SU-DHL-6 (cell line): ENCODE measurements at regions not wholly inside any gene's neighbourhood (a gene's known extent, or its start where the extent isn't known, plus 50 kb on each side); places are given as distances from the start of the nearest gene placed in this dataset.

Experiments
- EZH2phosphoT487 ChIP-seq: fragments of 200-600 bp; sonication (generic), shearing (Covaris generic); conservative IDR thresholded peaks from 2 replicates; pipeline ENCODE4 v1.6.1; 2018; ENCODE audit warnings: mild to moderate bottlenecking, antibody characterized with exemption, low read length, moderate library complexity, mixed read lengths
- TF ChIP-seq, protein P1 (sequence below): fragments of 200-600 bp; sonication (generic); IDR thresholded peaks from one replicate; pipeline ENCODE4 v1.5.1; 2017; ENCODE audit warnings: antibody characterized with exemption, mild to moderate bottlenecking, low read length, moderate library complexity; ENCODE audit not compliant: insufficient read depth, poor library complexity, severe bottlenecking

DNA sequence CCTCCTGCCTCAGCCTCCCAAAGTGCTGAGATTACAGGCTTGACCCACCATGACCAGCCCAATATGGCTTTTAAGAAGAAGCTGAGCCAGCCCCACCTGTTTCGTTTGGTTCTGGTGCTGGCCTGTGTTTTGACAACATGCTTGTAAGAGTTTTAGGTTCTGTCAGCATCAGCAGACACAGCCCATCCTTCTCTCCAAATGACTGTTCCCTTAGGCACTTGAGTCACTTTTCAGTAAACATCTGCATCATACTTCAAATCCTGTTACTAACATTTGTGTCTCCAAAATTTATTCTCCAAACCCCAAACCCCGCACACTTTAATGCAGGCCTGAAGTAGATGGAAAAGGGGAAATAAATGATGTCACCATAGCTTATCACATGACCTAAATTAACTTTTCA lies 1118.5 kb downstream of the TSN start:
- no peak for TF ChIP-seq EZH2phosphoT487
- TF ChIP-seq, protein P1, sequence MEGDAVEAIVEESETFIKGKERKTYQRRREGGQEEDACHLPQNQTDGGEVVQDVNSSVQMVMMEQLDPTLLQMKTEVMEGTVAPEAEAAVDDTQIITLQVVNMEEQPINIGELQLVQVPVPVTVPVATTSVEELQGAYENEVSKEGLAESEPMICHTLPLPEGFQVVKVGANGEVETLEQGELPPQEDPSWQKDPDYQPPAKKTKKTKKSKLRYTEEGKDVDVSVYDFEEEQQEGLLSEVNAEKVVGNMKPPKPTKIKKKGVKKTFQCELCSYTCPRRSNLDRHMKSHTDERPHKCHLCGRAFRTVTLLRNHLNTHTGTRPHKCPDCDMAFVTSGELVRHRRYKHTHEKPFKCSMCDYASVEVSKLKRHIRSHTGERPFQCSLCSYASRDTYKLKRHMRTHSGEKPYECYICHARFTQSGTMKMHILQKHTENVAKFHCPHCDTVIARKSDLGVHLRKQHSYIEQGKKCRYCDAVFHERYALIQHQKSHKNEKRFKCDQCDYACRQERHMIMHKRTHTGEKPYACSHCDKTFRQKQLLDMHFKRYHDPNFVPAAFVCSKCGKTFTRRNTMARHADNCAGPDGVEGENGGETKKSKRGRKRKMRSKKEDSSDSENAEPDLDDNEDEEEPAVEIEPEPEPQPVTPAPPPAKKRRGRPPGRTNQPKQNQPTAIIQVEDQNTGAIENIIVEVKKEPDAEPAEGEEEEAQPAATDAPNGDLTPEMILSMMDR = no peak
